Islet precursor cell (in vitro differentiated cells): ENCODE measurements at regions not wholly inside any gene's neighbourhood (a gene's known extent, or its start where the extent isn't known, plus 50 kb on each side); places are given as distances from the start of the nearest gene placed in this dataset.
"Not testable (repeated sequence)": the region's sequence is repeated elsewhere in the genome, so short reads cannot be mapped to it uniquely, and the experiment has no call there.

Experiments used
- DNase-seq: peaks from one replicate; pipeline ENCODE4 v3.0.0-alpha.2; 2018

DNA sequence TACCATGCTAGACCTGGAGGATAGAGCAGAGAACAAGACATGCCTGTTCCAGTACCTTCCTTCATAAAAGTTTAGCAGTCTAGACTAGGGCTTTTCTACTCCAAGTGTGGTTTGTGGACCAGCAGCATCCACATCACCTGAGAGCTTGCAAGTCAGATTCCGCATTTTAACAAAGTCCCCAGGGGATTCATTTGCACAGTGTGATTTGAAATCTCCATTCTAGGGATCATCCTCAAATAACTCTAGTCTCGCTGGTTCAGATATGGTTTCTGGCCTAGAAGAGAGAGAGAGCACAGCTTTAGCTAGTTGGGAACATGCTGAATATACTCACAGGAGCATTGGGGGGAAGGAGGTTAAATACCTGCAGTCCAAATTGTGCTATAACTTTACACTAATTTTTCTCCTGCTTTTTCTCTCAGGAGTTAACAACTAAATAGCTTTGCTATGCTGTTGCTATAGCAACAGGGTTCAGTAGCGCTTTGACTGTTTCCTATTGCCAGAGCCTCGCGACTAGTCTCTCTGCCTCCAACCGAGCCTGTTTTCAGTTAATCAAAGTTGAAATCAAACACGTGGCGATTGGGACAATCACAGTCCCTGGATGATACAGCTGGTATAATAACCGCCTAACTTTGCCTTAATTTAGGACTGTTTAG lies 64.0 kb upstream of the RASGRF1 start:
- DNase-seq = no peak

GRCh38 chr15:79144290-79144689 lies 53.7 kb upstream of the RASGRF1 start:
- not testable (repeated sequence) for DNase-seq

DNA sequence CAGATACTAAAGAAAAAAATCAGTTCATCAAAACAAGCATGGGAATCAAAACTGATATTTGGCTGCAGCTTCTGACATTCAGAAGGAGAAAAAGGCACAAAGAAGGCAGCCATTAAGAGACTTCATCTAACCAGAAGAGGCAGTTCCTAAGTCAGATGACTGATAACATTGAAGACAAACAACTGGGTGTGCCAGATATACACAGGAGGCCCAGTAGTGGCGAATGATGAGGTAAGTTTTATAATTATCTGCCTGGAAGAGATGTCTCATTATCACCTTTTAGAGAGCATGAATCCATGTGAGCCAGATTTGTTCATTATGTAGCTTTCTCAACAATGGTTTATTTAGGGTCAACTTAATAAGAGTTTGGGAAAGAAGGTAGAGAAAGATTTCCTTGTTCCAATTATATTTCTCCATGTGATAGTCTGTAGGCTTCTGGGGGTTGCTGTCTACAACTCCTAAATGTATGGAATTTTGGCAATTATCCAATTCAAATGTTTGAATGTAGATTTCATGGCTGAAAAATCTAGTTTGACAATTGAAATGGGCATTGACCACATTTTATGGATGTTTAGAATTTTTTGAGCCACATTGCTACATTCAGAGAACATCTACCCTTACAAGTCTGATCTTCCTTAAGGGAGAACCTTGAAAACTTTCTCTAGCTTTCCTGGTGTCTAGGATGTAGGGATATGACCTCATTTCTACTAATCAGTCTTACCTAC lies 50.4 kb upstream of the RASGRF1 start:
- DNase-seq = no peak
